ENCODE measurements at regions not wholly inside any gene's neighbourhood (a gene's known extent, or its start where the extent isn't known, plus 50 kb on each side); places are given as distances from the start of the nearest gene placed in this dataset.

DNA sequence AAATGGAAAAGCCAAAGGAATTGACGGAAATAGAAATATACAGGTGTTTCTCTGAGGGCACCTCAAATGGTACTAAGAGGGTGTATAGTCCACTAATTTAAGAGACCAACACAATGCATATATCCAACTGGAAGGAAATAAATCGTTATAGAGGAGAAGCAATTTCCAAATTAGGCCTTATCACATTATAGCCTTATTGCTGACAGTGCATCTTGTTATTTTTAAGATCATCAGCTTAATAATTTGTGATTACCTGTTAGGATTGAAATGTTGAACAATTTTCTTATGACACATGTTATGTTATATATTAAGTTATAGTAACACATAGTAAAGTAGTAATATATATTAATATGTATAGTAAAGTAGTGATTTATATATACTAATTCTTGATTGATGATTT is 915.7 kb upstream of the PCDH9 start:
- TF ChIP-seq EZH2 (IDR thresholded peaks at IDR 0.05; ENCODE audit: low read depth, low read length, severe bottlenecking), result no peak
- no peak for TF ChIP-seq SRF (IDR thresholded peaks at IDR 0.05; ENCODE audit: low read depth, low read length)
- TF ChIP-seq CREB1 (IDR thresholded peaks at IDR 0.05), result no peak
- TF ChIP-seq CTCF (IDR thresholded peaks at IDR 0.05; ENCODE audit: control extremely low read depth in 1 of 3, insufficient read depth in 1 of 3, low read depth in 1 of 3, low read length in 3 of 3), result no peak
- TF ChIP-seq GABPA (IDR thresholded peaks at IDR 0.05; ENCODE audit: borderline replicate concordance, insufficient read depth, low read length), result no peak
- TF ChIP-seq POLR2A (IDR thresholded peaks at IDR 0.05; ENCODE audit: control extremely low read depth in 1 of 2, low read depth in 2 of 2, low read length in 2 of 2), result no peak
- no peak for TF ChIP-seq POLR2AphosphoS5 (IDR thresholded peaks at IDR 0.05; ENCODE audit: low read depth, low read length)

Data from H1 (cell line).